PC-3 (cell line): ENCODE measurements at regions not wholly inside any gene's neighbourhood (a gene's known extent, or its start where the extent isn't known, plus 50 kb on each side); places are given as distances from the start of the nearest gene placed in this dataset.

ENCODE experiments used
- ATAC-seq: fragments of 200-7000 bp; cut with Tn5 transposase; 2 replicates; pipeline ENCODE4 v1.9.1; 2020; ENCODE audit warnings: mild to moderate bottlenecking, moderate library complexity
- BruUV-seq: library from RNA; stranded (reverse); fragments of 400-500 nt; replicated peaks from 2 replicates; lab custom pipeline; 2021; lab: Mats Ljungman, UMichigan
- CTCF ChIA-PET: fragments of 300-600 bp; sonication (Branson Sonifier 250); formaldehyde crosslinking; loops from one replicate; lab custom pipeline; 2022; ENCODE audit warnings: antibody characterized with exemption; lab: Charles Lee
- POLR2A ChIA-PET: fragments of 300-600 bp; sonication (Branson Sonifier 250); formaldehyde crosslinking; loops from one replicate; lab custom pipeline; 2022; ENCODE audit warnings: antibody characterized with exemption; ENCODE audit not compliant: unreplicated experiment; lab: Charles Lee
- DNase-seq: peaks from one replicate; pipeline ENCODE4 v3.0.0-alpha.2; 2015
- H2AFZ ChIP-seq: fragments of 300-600 bp; sonication (generic); 2 replicates; pipeline ENCODE4 v1.6.0; 2016; ENCODE audit warnings: antibody characterized with exemption, low read length
- H3F3A ChIP-seq: fragments of 300-600 bp; sonication (generic); one replicate; pipeline ENCODE4 v1.6.0; 2017; ENCODE audit warnings: antibody characterized with exemption, low read length, control low read depth, mild to moderate bottlenecking; ENCODE audit not compliant: unreplicated experiment
- H3K27ac ChIP-seq: fragments of 300-600 bp; sonication (generic); 2 replicates; pipeline ENCODE4 v1.5.1; 2016; ENCODE audit warnings: mild to moderate bottlenecking, low read length
- H3K27me3 ChIP-seq: fragments of 300-600 bp; sonication (generic); 2 replicates; pipeline ENCODE4 v1.6.1; 2016; ENCODE audit warnings: low read length, mixed read lengths
- H3K36me3 ChIP-seq: fragments of 300-600 bp; sonication (generic); 2 replicates; pipeline ENCODE4 v1.6.1; 2016; ENCODE audit warnings: low read depth, mixed run types, low read length, mixed read lengths
- H3K4me1 ChIP-seq: fragments of 300-600 bp; sonication (generic); 2 replicates; pipeline ENCODE4 v1.5.1; 2016; ENCODE audit warnings: low read length; ENCODE audit not compliant: insufficient read depth
- H3K4me2 ChIP-seq: fragments of 300-600 bp; sonication (generic); 2 replicates; pipeline ENCODE4 v1.6.0; 2016; ENCODE audit warnings: low read length
- H3K4me3 ChIP-seq: fragments of 300-600 bp; sonication (generic); 2 replicates; pipeline ENCODE4 v1.5.1; 2016; ENCODE audit warnings: mild to moderate bottlenecking, low read length, mixed read lengths
- H3K79me2 ChIP-seq: fragments of 300-600 bp; sonication (generic); 2 replicates; pipeline ENCODE4 v1.6.1; 2017; ENCODE audit warnings: low read length, mixed read lengths
- H3K9ac ChIP-seq: fragments of 300-600 bp; sonication (generic); 2 replicates; pipeline ENCODE4 v1.6.0; 2016; ENCODE audit warnings: mild to moderate bottlenecking, low read length
- H3K9me2 ChIP-seq: fragments of 300-600 bp; sonication (generic); replicated peaks from 2 replicates; pipeline ENCODE4 v1.6.1; 2016; ENCODE audit warnings: mixed run types, low read length, mixed read lengths
- H3K9me3 ChIP-seq: fragments of 300-600 bp; sonication (generic); 2 replicates; pipeline ENCODE4 v1.6.1; 2016; ENCODE audit warnings: low read length, mixed read lengths
- H4K20me1 ChIP-seq: fragments of 300-600 bp; sonication (generic); 2 replicates; pipeline ENCODE4 v1.6.1; 2016; ENCODE audit warnings: low read length, mixed read lengths
- EZH2 ChIP-seq: fragments of 300-600 bp; sonication (generic); IDR thresholded peaks from one replicate; pipeline ENCODE4 v1.6.1; 2017; ENCODE audit warnings: antibody characterized with exemption, mild to moderate bottlenecking, low read length; ENCODE audit not compliant: unreplicated experiment
- EZH2phosphoT487 ChIP-seq: fragments of 300-600 bp; sonication (generic); IDR thresholded peaks from 2 replicates; pipeline ENCODE4 v1.6.1; 2018; ENCODE audit warnings: mild to moderate bottlenecking, antibody characterized with exemption, low read length, borderline replicate concordance
- intact Hi-C: fragments of 100-400 bp; cut with micrococcal nuclease; formaldehyde crosslinking; loops from 2 replicates; pipeline ENCODE4 v1.9.0; 2023
- TF ChIP-seq, protein P1 (sequence below): fragments of 300-600 bp; sonication (generic); conservative IDR thresholded peaks from 2 replicates; pipeline ENCODE4 v1.5.1; 2017; ENCODE audit warnings: antibody characterized with exemption, low read depth, mild to moderate bottlenecking, low read length

DNA sequence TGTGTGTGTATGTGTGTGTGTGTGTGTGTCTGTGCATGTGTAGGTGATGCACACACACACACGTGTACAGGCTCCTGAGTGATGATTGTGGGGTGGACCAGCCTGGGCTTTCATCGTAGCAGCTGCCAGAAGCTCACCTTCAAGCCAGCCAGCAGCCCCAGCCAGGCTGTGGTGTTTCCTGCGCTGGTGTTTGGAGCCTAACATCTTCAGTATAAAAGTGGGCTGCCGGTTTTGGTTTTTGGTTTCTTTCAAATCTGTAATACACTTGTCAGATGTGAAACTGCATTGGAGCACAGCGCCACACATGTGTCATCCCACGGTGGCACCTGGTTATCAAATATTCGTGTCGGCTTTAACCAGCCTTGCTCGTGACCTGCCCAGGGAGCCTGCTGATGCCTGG is 114.2 kb downstream of the OLFM1 start:
- H3K9me2 ChIP-seq = no peaks in the 10 kb centered on the region
- no peaks in the 10 kb centered on the region for H4K20me1 ChIP-seq
- no peaks in the 10 kb centered on the region for H3K79me2 ChIP-seq
- DNase-seq = no peak
- intact Hi-C loops = no loop called here
- H3K27ac ChIP-seq = no peak overlapping the region
- H3K9ac ChIP-seq = no peak overlapping the region
- no peaks in the 10 kb centered on the region for H3F3A ChIP-seq
- H3K9me3 ChIP-seq = no peaks in the 10 kb centered on the region
- CTCF ChIA-PET = no interaction called here
- no peak overlapping the region for H3K4me3 ChIP-seq
- peaks cover 22% of the 10 kb centered on the region; the same call in 1 of the 2 replicates for H3K27me3 ChIP-seq
- no peak for ATAC-seq
- POLR2A ChIA-PET = no interaction called here
- no TSS peak for BruUV-seq
- H3K4me2 ChIP-seq = no peak overlapping the region
- H2AFZ ChIP-seq = no peak overlapping the region
- TF ChIP-seq, protein P1, sequence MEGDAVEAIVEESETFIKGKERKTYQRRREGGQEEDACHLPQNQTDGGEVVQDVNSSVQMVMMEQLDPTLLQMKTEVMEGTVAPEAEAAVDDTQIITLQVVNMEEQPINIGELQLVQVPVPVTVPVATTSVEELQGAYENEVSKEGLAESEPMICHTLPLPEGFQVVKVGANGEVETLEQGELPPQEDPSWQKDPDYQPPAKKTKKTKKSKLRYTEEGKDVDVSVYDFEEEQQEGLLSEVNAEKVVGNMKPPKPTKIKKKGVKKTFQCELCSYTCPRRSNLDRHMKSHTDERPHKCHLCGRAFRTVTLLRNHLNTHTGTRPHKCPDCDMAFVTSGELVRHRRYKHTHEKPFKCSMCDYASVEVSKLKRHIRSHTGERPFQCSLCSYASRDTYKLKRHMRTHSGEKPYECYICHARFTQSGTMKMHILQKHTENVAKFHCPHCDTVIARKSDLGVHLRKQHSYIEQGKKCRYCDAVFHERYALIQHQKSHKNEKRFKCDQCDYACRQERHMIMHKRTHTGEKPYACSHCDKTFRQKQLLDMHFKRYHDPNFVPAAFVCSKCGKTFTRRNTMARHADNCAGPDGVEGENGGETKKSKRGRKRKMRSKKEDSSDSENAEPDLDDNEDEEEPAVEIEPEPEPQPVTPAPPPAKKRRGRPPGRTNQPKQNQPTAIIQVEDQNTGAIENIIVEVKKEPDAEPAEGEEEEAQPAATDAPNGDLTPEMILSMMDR = no peak
- TF ChIP-seq EZH2 (no peak), EZH2phosphoT487 (no peak)
- no peaks in the 10 kb centered on the region for H3K4me1 ChIP-seq
- no peaks in the 10 kb centered on the region for H3K36me3 ChIP-seq

DNA sequence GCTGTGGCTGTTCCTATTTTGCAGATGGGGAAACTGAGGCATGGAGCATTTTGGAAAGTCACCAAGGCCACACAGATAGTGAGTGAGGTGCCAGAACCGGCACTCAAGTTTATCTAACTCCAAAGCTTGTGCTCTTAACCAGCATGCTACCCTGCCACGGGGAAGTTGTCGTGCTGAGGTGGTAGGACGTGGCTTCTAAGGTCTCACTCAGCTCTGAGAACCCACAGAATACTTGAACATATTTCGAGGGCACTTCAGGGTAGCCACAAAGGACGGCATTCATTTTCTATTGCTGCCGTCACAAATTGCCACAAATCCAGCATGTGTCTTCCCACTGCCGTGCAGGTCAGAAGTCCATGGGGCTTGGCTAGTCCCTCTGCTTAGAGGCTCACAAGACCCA is 116.7 kb downstream of the OLFM1 start:
- no peak overlapping the region for H3K9ac ChIP-seq
- H3K4me3 ChIP-seq = no peak overlapping the region
- TF ChIP-seq EZH2 (no peak), EZH2phosphoT487 (no peak)
- no peaks in the 10 kb centered on the region for H3K9me2 ChIP-seq
- H4K20me1 ChIP-seq = no peaks in the 10 kb centered on the region
- no peaks in the 10 kb centered on the region for H3K9me3 ChIP-seq
- POLR2A ChIA-PET = no interaction called here
- intact Hi-C loops = no loop called here
- H3K79me2 ChIP-seq = no peaks in the 10 kb centered on the region
- no peak overlapping the region for H3K4me2 ChIP-seq
- BruUV-seq = no TSS peak
- no peaks in the 10 kb centered on the region for H3K36me3 ChIP-seq
- CTCF ChIA-PET = no interaction called here
- H3K27ac ChIP-seq = no peak overlapping the region
- H2AFZ ChIP-seq = no peak overlapping the region
- no peaks in the 10 kb centered on the region for H3F3A ChIP-seq
- ATAC-seq (no peak), DNase-seq (no peak)
- H3K4me1 ChIP-seq = no peaks in the 10 kb centered on the region
- peaks cover 3% of the 10 kb centered on the region; the same call in 1 of the 2 replicates for H3K27me3 ChIP-seq

DNA sequence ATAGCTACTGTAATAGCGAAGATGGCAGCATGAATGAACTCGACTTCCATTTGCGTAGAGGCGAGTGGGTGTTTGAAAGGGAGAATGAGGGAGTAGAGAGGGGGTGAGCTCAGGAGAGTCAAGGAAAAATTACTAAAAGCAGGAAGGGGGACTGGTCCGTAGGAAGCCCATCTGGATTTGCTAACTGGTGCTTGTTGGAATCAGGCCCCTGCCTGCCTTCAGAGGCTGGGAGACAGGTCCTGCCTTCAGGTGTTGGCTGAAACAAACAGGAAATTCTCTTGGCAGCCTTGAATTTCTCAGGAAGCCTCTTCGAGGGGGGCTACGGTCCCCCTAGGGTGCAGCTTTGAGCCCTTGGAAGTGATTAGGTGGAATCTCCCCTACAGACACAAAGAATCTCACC is 121.7 kb downstream of the OLFM1 start:
- intact Hi-C loops = no loop called here
- POLR2A ChIA-PET = no interaction called here
- TF ChIP-seq EZH2 (no peak), EZH2phosphoT487 (no peak)
- TF ChIP-seq, protein P1 = no peak

More for the DNA sequence above, 121.7 kb downstream of the OLFM1 start:
- no peaks in the 10 kb centered on the region for H3K9me2 ChIP-seq
- no peak overlapping the region for H3K27ac ChIP-seq
- H3K4me1 ChIP-seq = no peaks in the 10 kb centered on the region
- no peak overlapping the region for H3K4me2 ChIP-seq
- no TSS peak for BruUV-seq
- ATAC-seq (no peak), DNase-seq (no peak)
- H3F3A ChIP-seq = no peaks in the 10 kb centered on the region
- H4K20me1 ChIP-seq = no peaks in the 10 kb centered on the region
- no peaks in the 10 kb centered on the region for H3K9me3 ChIP-seq
- no peaks in the 10 kb centered on the region for H3K79me2 ChIP-seq
- H3K4me3 ChIP-seq = no peak overlapping the region
- CTCF ChIA-PET = no interaction called here
- H2AFZ ChIP-seq = no peak overlapping the region
- no peaks in the 10 kb centered on the region for H3K36me3 ChIP-seq
- no peak overlapping the region for H3K9ac ChIP-seq
- H3K27me3 ChIP-seq = no peaks in the 10 kb centered on the region
